Activated CD4-positive, alpha-beta T cell treated with anti-CD3 and anti-CD28 coated beads for 36 hours (primary cell): ENCODE measurements at regions not wholly inside any gene's neighbourhood (a gene's known extent, or its start where the extent isn't known, plus 50 kb on each side); places are given as distances from the start of the nearest gene placed in this dataset.

Source experiments
- ATAC-seq: fragments of 200-7000 bp; cut with Tn5 transposase; one replicate; pipeline ENCODE4 v1.10.0; 2021; ENCODE audit warnings: mild to moderate bottlenecking, moderate library complexity
- CTCF ChIA-PET: fragments of 350-600 bp; sonication (Branson Sonifier 250); formaldehyde crosslinking; loops from one replicate; lab custom pipeline; 2021; ENCODE audit warnings: antibody characterized with exemption; lab: Charles Lee
- POLR2A ChIA-PET: fragments of 350-600 bp; sonication (Branson Sonifier 250); formaldehyde crosslinking; loops from one replicate; lab custom pipeline; 2021; ENCODE audit warnings: antibody characterized with exemption, inconsistent platforms; lab: Charles Lee
- DNase-seq: peaks from one replicate; pipeline ENCODE4 v3.0.0-alpha.2; 2020
- H3K27ac Mint-ChIP-seq: one replicate; pipeline ENCODE4 v1.8.0; 2021; ENCODE audit warnings: mixed read lengths
- H3K27me3 Mint-ChIP-seq: one replicate; pipeline ENCODE4 v1.8.0; 2021; ENCODE audit warnings: mixed read lengths
- H3K36me3 Mint-ChIP-seq: one replicate; pipeline ENCODE4 v1.8.0; 2021; ENCODE audit warnings: low read depth, mixed read lengths
- H3K4me1 Mint-ChIP-seq: one replicate; pipeline ENCODE4 v1.8.0; 2021; ENCODE audit warnings: mixed read lengths
- H3K4me3 Mint-ChIP-seq: one replicate; pipeline ENCODE4 v1.8.0; 2021; ENCODE audit warnings: mild to moderate bottlenecking, moderate library complexity, mixed read lengths
- H3K9me3 Mint-ChIP-seq: one replicate; pipeline ENCODE4 v1.8.0; 2021; ENCODE audit warnings: low read depth, mixed read lengths
- intact Hi-C, 2 experiments: fragments of 100-400 bp; cut with DNase I in 1 of 2; cut with micrococcal nuclease in 1 of 2; formaldehyde crosslinking; loops; one replicate each; pipeline versions ENCODE4 v1.14.2 to v1.15.1; 2022 to 2024; cut with DNase I, micrococcal nuclease

- no peak overlapping the region for H3K27ac Mint-ChIP-seq
- DNase-seq, result no peak
- ChIA-PET CTCF (interaction anchor here (0.7 kb wide), 1 partner anchor 386 kb away, joined by 3 read pairs; no protein-coding TSS in a partner anchor), POLR2A (no interaction called here)
- intact Hi-C loops, result no loop called here
- ATAC-seq, result no peak
- no peaks in the 10 kb centered on the region for H3K4me1 Mint-ChIP-seq
- no peaks in the 10 kb centered on the region for H3K36me3 Mint-ChIP-seq
- no peak overlapping the region for H3K4me3 Mint-ChIP-seq
- no peaks in the 10 kb centered on the region for H3K9me3 Mint-ChIP-seq
- H3K27me3 Mint-ChIP-seq, result no peaks in the 10 kb centered on the region
Measured at GRCh38 chr2:8107621-8108378, 574.1 kb upstream of the ID2 start.

GRCh38 chr2:8110716-8111115, 571.1 kb upstream of the ID2 start:
- no peaks in the 10 kb centered on the region for H3K27me3 Mint-ChIP-seq
- H3K4me1 Mint-ChIP-seq, result peaks cover 3% of the 10 kb centered on the region
- no peak overlapping the region for H3K27ac Mint-ChIP-seq
- no peak for DNase-seq
- ATAC-seq, result no peak
- H3K36me3 Mint-ChIP-seq, result no peaks in the 10 kb centered on the region
- H3K4me3 Mint-ChIP-seq, result no peak overlapping the region
- ChIA-PET POLR2A (no interaction called here), CTCF (no interaction called here)
- H3K9me3 Mint-ChIP-seq, result no peaks in the 10 kb centered on the region
- intact Hi-C loops, result no loop called here

GRCh38 chr2:8111193-8111592, 570.7 kb upstream of the ID2 start:
- no peaks in the 10 kb centered on the region for H3K27me3 Mint-ChIP-seq

GRCh38 chr2:8115456-8115855, 566.4 kb upstream of the ID2 start:
- ChIA-PET CTCF (no interaction called here), POLR2A (no interaction called here)
- DNase-seq, result no peak

More at GRCh38 chr2:8111193-8111592, 570.7 kb upstream of the ID2 start:
- no peak for ATAC-seq
- H3K4me1 Mint-ChIP-seq, result peaks cover 3% of the 10 kb centered on the region
- POLR2A ChIA-PET, result no interaction called here
- H3K36me3 Mint-ChIP-seq, result no peaks in the 10 kb centered on the region
- intact Hi-C loops, result no loop called here
- H3K4me3 Mint-ChIP-seq, result no peak overlapping the region
- CTCF ChIA-PET, result interaction anchor here (0.5 kb wide), 1 partner anchor 442 kb away, joined by 3 read pairs; no protein-coding TSS in a partner anchor
- no peaks in the 10 kb centered on the region for H3K9me3 Mint-ChIP-seq
- DNase-seq, result no peak
- no peak overlapping the region for H3K27ac Mint-ChIP-seq

GRCh38 chr2:8115966-8116365, 565.9 kb upstream of the ID2 start:
- Mint-ChIP-seq H3K36me3 (no peaks in the 10 kb centered on the region), H3K27ac (no peak overlapping the region), H3K4me1 (peaks cover 20% of the 10 kb centered on the region), H3K27me3 (no peaks in the 10 kb centered on the region), H3K4me3 (no peak overlapping the region), H3K9me3 (no peaks in the 10 kb centered on the region)
- ATAC-seq (no peak), DNase-seq (no peak)
- intact Hi-C loops, result no loop called here
- ChIA-PET POLR2A (no interaction called here), CTCF (no interaction called here)

More at GRCh38 chr2:8115456-8115855, 566.4 kb upstream of the ID2 start:
- H3K4me1 Mint-ChIP-seq, result peaks cover 18% of the 10 kb centered on the region
- H3K27me3 Mint-ChIP-seq, result no peaks in the 10 kb centered on the region
- no peaks in the 10 kb centered on the region for H3K9me3 Mint-ChIP-seq
- H3K4me3 Mint-ChIP-seq, result no peak overlapping the region
- intact Hi-C loops, result no loop called here
- no peak overlapping the region for H3K27ac Mint-ChIP-seq
- no peaks in the 10 kb centered on the region for H3K36me3 Mint-ChIP-seq
- no peak for ATAC-seq

- Mint-ChIP-seq H3K27me3 (no peaks in the 10 kb centered on the region), H3K36me3 (no peaks in the 10 kb centered on the region), H3K27ac (no peak overlapping the region), H3K4me1 (peaks cover 20% of the 10 kb centered on the region), H3K9me3 (no peaks in the 10 kb centered on the region), H3K4me3 (no peak overlapping the region)
- DNase-seq, result no peak
- ChIA-PET POLR2A (no interaction called here), CTCF (no interaction called here)
- no peak for ATAC-seq
- intact Hi-C loops, result no loop called here
Measured at GRCh38 chr2:8116661-8117060, 565.2 kb upstream of the ID2 start.

- CTCF ChIA-PET, result interaction anchor here (0.6 kb wide), 1 partner anchor 1866 kb away, joined by 3 read pairs; no protein-coding TSS in a partner anchor
Measured at GRCh38 chr2:8118940-8119781, 562.7 kb upstream of the ID2 start.

GRCh38 chr2:8119782-8120505, 561.9 kb upstream of the ID2 start:
- no peaks in the 10 kb centered on the region for H3K36me3 Mint-ChIP-seq
- ATAC-seq (peak; percentile 82), DNase-seq (peak; percentile 26)
- POLR2A ChIA-PET, result no interaction called here
- H3K4me1 Mint-ChIP-seq, result peaks cover 20% of the 10 kb centered on the region
- H3K4me3 Mint-ChIP-seq, result peak overlapping the region; percentile 26
- no peaks in the 10 kb centered on the region for H3K27me3 Mint-ChIP-seq
- peak overlapping the region; percentile 59 for H3K27ac Mint-ChIP-seq
- intact Hi-C loops, result loop anchor here in 1 of 2 experiments (1.0 kb wide), 1 partner anchor 35 kb away; no protein-coding TSS in a partner anchor
- CTCF ChIA-PET, result interaction anchor here (0.5 to 0.6 kb wide), 2 partner anchors 49 to 1865 kb away, joined by 3 to 4 read pairs; no protein-coding TSS in a partner anchor
- H3K9me3 Mint-ChIP-seq, result no peaks in the 10 kb centered on the region

More at GRCh38 chr2:8118940-8119781, 562.7 kb upstream of the ID2 start:
- Mint-ChIP-seq H3K27me3 (no peaks in the 10 kb centered on the region), H3K4me3 (no peak overlapping the region), H3K27ac (peak overlapping the region; percentile 59), H3K9me3 (no peaks in the 10 kb centered on the region), H3K36me3 (no peaks in the 10 kb centered on the region), H3K4me1 (peaks cover 20% of the 10 kb centered on the region)
- ATAC-seq (peak; percentile 3), DNase-seq (no peak)
- POLR2A ChIA-PET, result no interaction called here
- intact Hi-C loops, result no loop called here

GRCh38 chr2:8120506-8120860, 561.4 kb upstream of the ID2 start:
- DNase-seq, result no peak
- H3K36me3 Mint-ChIP-seq, result no peaks in the 10 kb centered on the region
- H3K9me3 Mint-ChIP-seq, result no peaks in the 10 kb centered on the region
- ChIA-PET CTCF (interaction anchor here (0.5 kb wide), 1 partner anchor 49 kb away, joined by 4 read pairs; no protein-coding TSS in a partner anchor), POLR2A (no interaction called here)
- peak overlapping the region; percentile 59 for H3K27ac Mint-ChIP-seq
- no peak overlapping the region for H3K4me3 Mint-ChIP-seq
- no peaks in the 10 kb centered on the region for H3K27me3 Mint-ChIP-seq
- ATAC-seq, result peak; percentile 3
- intact Hi-C loops, result loop anchor here in 1 of 2 experiments (1.0 kb wide), 1 partner anchor 35 kb away; no protein-coding TSS in a partner anchor
- peaks cover 20% of the 10 kb centered on the region for H3K4me1 Mint-ChIP-seq

- ATAC-seq, result no peak
- ChIA-PET POLR2A (no interaction called here), CTCF (interaction anchor here (0.5 to 0.6 kb wide), 2 partner anchors 34 to 122 kb away, joined by 3 read pairs; no protein-coding TSS in a partner anchor)
- H3K27me3 Mint-ChIP-seq, result no peaks in the 10 kb centered on the region
- H3K36me3 Mint-ChIP-seq, result no peaks in the 10 kb centered on the region
- intact Hi-C loops, result no loop called here
- peaks cover 17% of the 10 kb centered on the region for H3K4me1 Mint-ChIP-seq
- DNase-seq, result no peak
- H3K4me3 Mint-ChIP-seq, result no peak overlapping the region
- no peaks in the 10 kb centered on the region for H3K9me3 Mint-ChIP-seq
- H3K27ac Mint-ChIP-seq, result no peak overlapping the region
Measured at GRCh38 chr2:8121022-8121825, 560.6 kb upstream of the ID2 start.
